Ectodermal cell (in vitro differentiated cells): ENCODE measurements at regions not wholly inside any gene's neighbourhood (a gene's known extent, or its start where the extent isn't known, plus 50 kb on each side); places are given as distances from the start of the nearest gene placed in this dataset.
"Not testable (repeated sequence)": the region's sequence is repeated elsewhere in the genome, so short reads cannot be mapped to it uniquely, and the experiment has no call there.

Experiments
- H3K27ac ChIP-seq: 2 replicates; pipeline ENCODE4 v1.7.0; 2013; ENCODE audit warnings: mild to moderate bottlenecking, low read depth, low read length; ENCODE audit not compliant: insufficient read depth, poor library complexity, severe bottlenecking
- H3K27me3 ChIP-seq: 2 replicates; pipeline ENCODE4 v1.7.0; 2013; ENCODE audit warnings: mild to moderate bottlenecking, low read length; ENCODE audit not compliant: insufficient read depth, control insufficient read depth, poor library complexity, severe bottlenecking
- H3K36me3 ChIP-seq: one replicate; pipeline ENCODE4 v1.7.0; 2013; ENCODE audit warnings: low read length; ENCODE audit not compliant: control insufficient read depth, insufficient read depth
- H3K4me1 ChIP-seq: one replicate; pipeline ENCODE4 v1.7.0; 2013; ENCODE audit warnings: low read length; ENCODE audit not compliant: control insufficient read depth, insufficient read depth
- H3K4me3 ChIP-seq: 2 replicates; pipeline ENCODE4 v1.7.0; 2013; ENCODE audit warnings: low read depth, low read length, control low read depth; ENCODE audit not compliant: insufficient read depth
- H3K9me3 ChIP-seq: 2 replicates; pipeline ENCODE4 v1.7.0; 2013; ENCODE audit warnings: mild to moderate bottlenecking, low read length, moderate library complexity; ENCODE audit not compliant: control insufficient read depth
- WGBS, 2 experiments: methylation state at CpG; one replicate each; pipeline ENCODE4 v1.1.7; 2013; ENCODE audit warnings: missing lambda C conversion rate in 2 of 2; 5-methylcytosine and 5-hydroxymethylcytosine counted together

DNA sequence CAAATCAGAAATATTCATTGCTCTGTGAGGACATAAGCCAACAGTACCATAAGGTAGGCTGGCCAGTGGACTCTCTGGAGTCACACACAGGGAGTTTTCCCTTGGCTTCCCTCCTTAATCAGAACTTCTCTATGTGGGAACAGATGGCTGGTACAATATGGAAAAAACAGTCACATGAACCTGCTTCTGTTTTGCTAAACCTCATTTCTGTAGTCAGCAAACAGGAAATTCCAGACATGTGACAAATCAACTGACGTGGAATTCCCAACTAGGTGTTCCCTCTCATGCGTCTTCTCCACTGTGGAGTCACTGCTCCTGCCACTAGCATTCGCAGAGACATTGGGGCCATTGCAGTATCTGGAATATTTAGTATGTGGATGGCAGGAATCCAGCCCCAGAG, 617.6 kb downstream of the KIF4B start:
- Histone ChIP-seq H3K4me3 (no peak overlapping the region), H3K27me3 (no peaks in the 10 kb centered on the region), H3K9me3 (no peaks in the 10 kb centered on the region), H3K4me1 (no peaks in the 10 kb centered on the region), H3K27ac (no peak overlapping the region), H3K36me3 (no peaks in the 10 kb centered on the region)
- WGBS, 2 experiments, result 89 to 92% methylated on average over 3 of the region's 3 CpGs

DNA sequence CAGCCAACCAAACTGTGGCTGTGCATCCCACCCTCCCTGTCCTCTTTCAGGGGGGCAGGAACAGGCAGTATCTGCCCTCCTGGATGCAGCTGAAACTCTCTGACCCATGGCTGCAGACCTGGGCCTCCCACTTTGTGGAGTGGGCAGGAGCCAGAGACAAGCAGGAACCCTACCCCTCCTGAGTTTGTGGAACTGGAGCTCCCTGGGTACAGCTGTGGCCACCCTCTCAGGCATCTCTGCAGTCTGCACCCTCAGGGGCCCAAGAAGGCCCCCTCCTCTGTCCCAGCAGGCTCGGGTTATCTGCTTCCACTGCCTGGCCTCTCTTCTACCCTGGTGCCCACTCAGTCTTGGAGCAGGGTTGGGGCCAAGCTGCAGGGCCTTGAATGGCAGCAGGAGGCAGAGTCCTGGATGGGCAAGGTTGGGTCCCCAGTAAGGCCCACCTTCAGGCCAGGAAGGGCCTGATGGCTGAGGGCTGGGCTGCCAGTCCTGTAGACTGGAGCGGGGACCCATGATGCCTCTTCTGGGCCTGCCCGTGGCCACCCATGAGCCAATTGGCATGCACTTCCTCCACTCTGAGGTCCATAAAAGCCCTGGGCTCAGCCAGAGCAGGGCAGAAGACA, 619.9 kb downstream of the KIF4B start:
- Histone ChIP-seq H3K9me3 (no peaks in the 10 kb centered on the region), H3K4me3 (no peak overlapping the region), H3K27me3 (no peaks in the 10 kb centered on the region), H3K36me3 (no peaks in the 10 kb centered on the region), H3K27ac (no peak overlapping the region), H3K4me1 (no peaks in the 10 kb centered on the region)
- 93 to 97% methylated on average over 3 of the region's 3 CpGs for WGBS, 2 experiments

DNA sequence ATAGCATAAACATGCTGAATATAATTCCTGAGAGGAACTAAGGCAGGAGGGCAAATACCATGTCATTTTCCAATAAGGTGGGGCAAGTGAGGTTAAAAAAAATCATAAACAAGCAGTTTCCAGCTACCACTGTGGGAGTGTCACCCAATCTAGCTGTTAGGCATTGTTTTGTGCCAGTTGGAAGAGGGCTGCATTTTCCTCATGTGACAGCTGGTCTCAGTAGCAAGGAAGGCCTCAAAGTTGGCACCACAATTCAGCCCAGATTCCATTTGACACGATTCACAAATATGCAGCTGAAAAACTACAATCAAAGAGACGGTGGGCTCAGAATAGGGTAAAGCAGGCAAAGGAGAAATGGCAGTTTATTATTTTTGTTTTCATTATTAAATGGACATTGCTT, 636.1 kb downstream of the KIF4B start:
- WGBS, 2 experiments, result 90 to 96% methylated on average over 2 of the region's 2 CpGs
- Histone ChIP-seq H3K9me3 (no peaks in the 10 kb centered on the region), H3K4me3 (no peak overlapping the region), H3K4me1 (no peaks in the 10 kb centered on the region), H3K36me3 (no peaks in the 10 kb centered on the region), H3K27me3 (no peaks in the 10 kb centered on the region), H3K27ac (no peak overlapping the region)

DNA sequence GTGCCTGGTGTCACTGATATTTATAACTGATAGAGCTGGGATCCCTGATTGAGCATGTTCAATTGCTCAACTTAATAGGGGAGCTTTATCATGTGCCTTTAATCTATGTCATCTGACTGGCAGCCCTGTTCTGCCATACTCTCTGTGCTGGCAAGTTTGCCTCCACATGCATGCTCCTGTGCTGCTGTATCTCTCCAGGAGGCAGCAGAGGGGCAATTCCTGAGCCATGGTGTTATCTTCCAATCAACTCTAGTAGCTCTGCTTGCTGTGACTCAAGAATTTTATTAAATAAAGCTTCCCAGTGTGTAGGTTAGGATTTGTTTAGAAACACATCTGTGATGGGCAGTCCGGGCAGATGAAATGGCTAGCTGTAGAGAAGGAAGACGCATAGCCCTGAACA, 642.0 kb downstream of the KIF4B start:
- WGBS, 2 experiments, result 95 to 96% methylated on average over 2 of the region's 2 CpGs
- H3K9me3 ChIP-seq, result no peaks in the 10 kb centered on the region

DNA sequence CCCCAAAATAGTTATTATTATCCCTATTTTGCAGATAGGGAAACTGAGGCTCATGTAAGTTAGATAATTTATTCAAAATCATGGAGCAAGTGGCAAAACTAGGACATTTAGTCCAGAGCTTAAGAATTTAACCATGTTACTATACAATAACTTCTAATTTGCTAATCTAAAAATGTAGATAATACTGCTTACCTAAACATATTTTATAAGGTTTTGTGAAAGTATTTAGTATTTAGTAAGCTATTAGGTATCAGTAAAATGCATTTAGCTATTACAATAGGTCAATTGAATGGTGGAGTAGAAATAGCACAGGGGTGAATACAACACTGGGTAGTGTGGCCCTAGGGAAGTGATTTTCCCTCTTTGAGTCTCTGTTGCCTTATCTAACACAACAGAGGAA, 648.3 kb downstream of the KIF4B start:
- no peak overlapping the region for H3K27ac ChIP-seq
- no peaks in the 10 kb centered on the region for H3K27me3 ChIP-seq
- H3K4me1 ChIP-seq, result no peaks in the 10 kb centered on the region
- no peak overlapping the region for H3K4me3 ChIP-seq
- H3K36me3 ChIP-seq, result no peaks in the 10 kb centered on the region
- no peaks in the 10 kb centered on the region for H3K9me3 ChIP-seq

More for the DNA sequence above, 642.0 kb downstream of the KIF4B start:
- Histone ChIP-seq H3K4me1 (no peaks in the 10 kb centered on the region), H3K27me3 (no peaks in the 10 kb centered on the region), H3K36me3 (no peaks in the 10 kb centered on the region), H3K4me3 (no peak overlapping the region), H3K27ac (no peak overlapping the region)

DNA sequence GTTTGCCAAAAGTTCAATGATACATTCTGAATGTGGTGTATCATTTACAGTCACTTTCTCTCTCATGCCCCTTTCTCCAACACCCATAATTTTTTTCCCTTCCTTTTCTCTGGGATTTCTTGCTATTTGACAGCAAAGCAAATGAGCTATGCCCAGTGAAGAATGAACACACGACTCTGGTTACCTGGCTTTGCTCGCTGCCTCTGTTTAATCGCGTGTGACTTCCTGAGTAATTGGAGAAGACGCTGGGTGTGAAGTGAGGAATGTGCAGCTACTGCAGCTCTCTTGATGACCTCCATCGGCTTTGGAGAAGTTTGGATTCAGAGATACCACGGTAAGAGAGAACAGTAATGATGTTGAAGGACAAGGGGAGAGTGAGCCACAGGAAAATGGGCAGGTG, 651.8 kb downstream of the KIF4B start:
- 76 to 82% methylated on average over 7 of the region's 7 CpGs for WGBS, 2 experiments
- Histone ChIP-seq H3K9me3 (no peaks in the 10 kb centered on the region), H3K27me3 (no peaks in the 10 kb centered on the region), H3K4me3 (no peak overlapping the region), H3K36me3 (no peaks in the 10 kb centered on the region), H3K4me1 (no peaks in the 10 kb centered on the region), H3K27ac (no peak overlapping the region)

DNA sequence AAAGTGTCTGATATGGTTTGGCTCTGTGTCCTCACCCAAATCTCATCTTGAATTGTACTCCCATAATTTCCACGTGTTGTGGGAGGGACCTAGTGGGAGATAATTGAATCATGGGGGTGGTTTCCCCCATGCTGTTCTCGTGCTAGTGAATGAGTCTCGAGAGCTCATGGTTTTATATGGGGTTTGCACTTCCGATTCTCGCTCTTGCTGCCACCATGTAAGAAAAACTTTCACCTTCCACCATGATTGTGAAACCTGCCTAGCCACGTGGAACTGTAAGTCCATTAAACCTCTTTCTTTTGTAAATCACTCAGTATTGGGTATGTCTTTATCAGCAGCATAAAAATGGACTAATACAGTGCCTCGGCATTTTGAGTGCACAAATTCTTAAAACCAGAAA, 655.0 kb upstream of the SGCD start:
- WGBS, 2 experiments, result 76 to 89% methylated on average over 6 to 7 of the region's 7 CpGs
- H3K4me1 ChIP-seq, H3K9me3 ChIP-seq, H3K27ac ChIP-seq, H3K36me3 ChIP-seq, H3K27me3 ChIP-seq, H3K4me3 ChIP-seq: not testable (repeated sequence)

DNA sequence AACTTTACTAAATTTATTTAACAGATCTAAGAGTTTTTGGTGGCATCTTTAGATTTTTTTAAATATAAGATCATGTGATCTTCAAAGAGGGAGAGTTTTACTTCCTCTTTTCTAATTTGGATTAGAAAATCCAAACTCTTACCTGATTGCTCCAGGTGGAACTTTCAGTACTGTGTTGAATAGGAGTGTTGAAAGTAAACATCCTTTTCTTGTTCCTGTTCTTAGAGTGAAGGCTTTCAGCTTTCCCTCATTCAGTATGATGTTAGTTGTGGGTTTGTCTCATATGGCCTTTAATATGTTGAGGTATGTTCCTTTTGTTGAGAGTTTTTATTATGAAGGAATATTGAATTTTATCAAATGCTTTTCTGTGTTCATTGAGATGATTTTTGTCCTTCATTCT, 650.0 kb upstream of the SGCD start:
- H3K36me3 ChIP-seq, result no peaks in the 10 kb centered on the region

DNA sequence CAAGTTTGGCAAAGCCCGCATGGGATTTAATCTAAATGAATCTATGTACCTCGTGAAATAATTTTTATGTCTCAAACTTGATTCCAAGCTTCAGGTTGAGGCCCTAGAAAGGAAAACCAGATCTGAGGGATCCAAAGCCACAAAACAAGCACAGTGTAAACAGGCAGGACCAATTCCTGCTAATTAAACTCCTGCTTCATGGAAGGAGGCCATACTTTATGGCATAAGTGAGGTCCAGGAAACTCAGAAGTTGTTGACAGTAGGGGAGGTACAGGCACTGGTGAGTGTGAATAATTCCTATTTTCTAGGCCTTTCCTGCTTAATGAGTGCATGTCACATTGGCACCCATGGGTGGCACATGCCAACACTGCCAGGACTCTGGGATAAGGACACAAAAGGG, 648.6 kb upstream of the SGCD start:
- Histone ChIP-seq H3K4me3 (no peak overlapping the region), H3K27me3 (no peaks in the 10 kb centered on the region), H3K36me3 (no peaks in the 10 kb centered on the region), H3K4me1 (no peaks in the 10 kb centered on the region), H3K27ac (no peak overlapping the region), H3K9me3 (no peaks in the 10 kb centered on the region)
- 85% methylated on average over 2 of the region's 2 CpGs for WGBS, 2 experiments

More for the DNA sequence above, 650.0 kb upstream of the SGCD start:
- Histone ChIP-seq H3K4me3 (no peak overlapping the region), H3K27ac (no peak overlapping the region), H3K27me3 (no peaks in the 10 kb centered on the region), H3K9me3 (no peaks in the 10 kb centered on the region), H3K4me1 (no peaks in the 10 kb centered on the region)

DNA sequence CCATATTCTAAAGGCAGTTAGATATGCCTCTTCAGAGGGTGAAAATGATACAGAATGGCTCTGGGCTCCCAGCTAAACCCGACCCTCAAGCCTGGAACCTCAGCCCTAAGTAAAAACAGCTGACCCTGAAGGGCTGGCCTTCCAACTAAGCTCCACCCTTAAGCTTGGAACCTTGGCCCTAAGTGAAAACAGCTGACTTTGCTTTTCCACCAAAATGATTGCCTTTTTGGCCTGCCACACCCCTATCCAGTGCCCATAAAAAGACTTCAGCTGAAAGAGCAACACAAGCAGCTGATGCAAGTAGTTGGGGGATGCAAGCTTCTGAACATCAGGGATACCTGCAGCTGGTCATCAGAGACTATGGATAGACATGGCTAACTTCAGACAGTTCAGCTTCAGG, 647.4 kb upstream of the SGCD start:
- H3K27me3 ChIP-seq, result no peaks in the 10 kb centered on the region
- no peak overlapping the region for H3K27ac ChIP-seq
- no peaks in the 10 kb centered on the region for H3K36me3 ChIP-seq
- H3K4me1 ChIP-seq, result no peaks in the 10 kb centered on the region
- WGBS, 2 experiments, result 84 to 91% methylated on average over 1 of the region's 1 CpG
- no peak overlapping the region for H3K4me3 ChIP-seq
- no peaks in the 10 kb centered on the region for H3K9me3 ChIP-seq

DNA sequence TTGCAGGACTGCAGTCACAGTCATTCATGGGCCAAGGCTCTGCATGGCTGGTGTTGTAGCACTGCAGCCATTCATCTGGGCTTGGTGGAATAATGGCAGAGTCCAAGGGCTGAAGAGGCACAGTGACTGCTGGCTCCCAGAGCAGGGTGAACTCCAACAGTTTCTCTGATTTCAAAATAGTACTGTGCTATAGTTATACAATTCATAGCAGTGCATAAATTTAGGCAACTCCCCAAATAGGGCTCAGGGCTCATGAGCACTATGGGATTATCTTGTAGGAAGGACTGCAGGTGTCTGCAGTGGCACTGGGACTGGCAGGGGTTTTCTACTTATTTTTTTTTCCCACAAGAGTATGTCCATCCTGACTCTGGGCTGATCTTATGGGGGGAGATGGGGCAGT, 642.5 kb upstream of the SGCD start:
- Histone ChIP-seq H3K36me3 (no peaks in the 10 kb centered on the region), H3K27me3 (no peaks in the 10 kb centered on the region), H3K4me3 (no peak overlapping the region), H3K27ac (no peak overlapping the region), H3K4me1 (no peaks in the 10 kb centered on the region), H3K9me3 (no peaks in the 10 kb centered on the region)
